Fibroblast of lung (primary cell): ENCODE measurements at regions not wholly inside any gene's neighbourhood (a gene's known extent, or its start where the extent isn't known, plus 50 kb on each side); places are given as distances from the start of the nearest gene placed in this dataset.

Source experiments
- DNase-seq, 2 donors: peaks; one replicate each; pipeline versions ENCODE4 v3.0.0 to v3.0.0-alpha.2; 2010; ENCODE audit warnings: low read depth in 2 of 2
- H2AFZ ChIP-seq: 2 replicates; pipeline ENCODE4 v1.5.1; 2012; ENCODE audit warnings: low read length, control low read depth, inconsistent platforms
- H3K27ac ChIP-seq: 2 replicates; pipeline ENCODE4 v1.5.1; 2011; ENCODE audit warnings: low read length, control low read depth; ENCODE audit not compliant: insufficient read depth
- H3K27me3 ChIP-seq: 2 replicates; pipeline ENCODE4 v1.5.1; 2011; ENCODE audit warnings: mild to moderate bottlenecking, low read length; ENCODE audit not compliant: control insufficient read depth, insufficient read depth
- H3K36me3 ChIP-seq: 2 replicates; pipeline ENCODE4 v1.5.1; 2011; ENCODE audit warnings: low read length; ENCODE audit not compliant: control insufficient read depth, insufficient read depth
- H3K4me1 ChIP-seq: 2 replicates; pipeline ENCODE4 v1.5.1; 2011; ENCODE audit warnings: low read length; ENCODE audit not compliant: control insufficient read depth, insufficient read depth; ENCODE audit errors: extremely low read depth
- H3K4me2 ChIP-seq: 2 replicates; pipeline ENCODE4 v1.5.1; 2011; ENCODE audit warnings: low read length, control low read depth; ENCODE audit not compliant: insufficient read depth; ENCODE audit errors: extremely low read depth
- H3K4me3 ChIP-seq, 4 experiments: fragments of 200-600 bp in 1 of 4; sonication (generic) in 1 of 4; replicated peaks in 1 of 4; 2 replicates each; pipeline ENCODE4 v1.5.1; 2011 to 2016; ENCODE audit warnings: low read length in 4 of 4, low read depth in 3 of 4, mild to moderate bottlenecking in 3 of 4, control low read depth in 2 of 4, inconsistent platforms in 1 of 4, mixed read lengths in 1 of 4; ENCODE audit not compliant: insufficient read depth in 1 of 4; ENCODE audit errors: control extremely low read depth in 1 of 4
- H3K79me2 ChIP-seq: 2 replicates; pipeline ENCODE4 v1.5.1; 2012; ENCODE audit warnings: mild to moderate bottlenecking, low read length, inconsistent platforms; ENCODE audit not compliant: control insufficient read depth, insufficient read depth
- H3K9ac ChIP-seq: 2 replicates; pipeline ENCODE4 v1.5.1; 2011; ENCODE audit warnings: mild to moderate bottlenecking, low read length, control low read depth; ENCODE audit not compliant: insufficient read depth
- H3K9me3 ChIP-seq: 2 replicates; pipeline ENCODE4 v1.5.1; 2012; ENCODE audit warnings: low read depth, low read length; ENCODE audit not compliant: control insufficient read depth, insufficient read depth
- H4K20me1 ChIP-seq: 2 replicates; pipeline ENCODE4 v1.5.1; 2011; ENCODE audit warnings: low read length; ENCODE audit not compliant: control insufficient read depth, insufficient read depth; ENCODE audit errors: extremely low read depth
- EZH2 ChIP-seq: IDR thresholded peaks from 2 replicates; pipeline ENCODE4 v1.5.1; 2012; ENCODE audit warnings: low read length, control low read depth, mild to moderate bottlenecking; ENCODE audit errors: missing control alignments
- TF ChIP-seq, protein P1 (sequence below), 2 donors: IDR thresholded peaks in 1 of 2; conservative IDR thresholded peaks in 1 of 2; 1 replicate in 1 of 2; 2 replicates in 1 of 2; pipeline ENCODE4 v1.5.1; 2011 to 2012; ENCODE audit warnings: low read length in 2 of 2, control low read depth in 1 of 2, inconsistent platforms in 1 of 2, low read depth in 1 of 2, mild to moderate bottlenecking in 1 of 2

DNA sequence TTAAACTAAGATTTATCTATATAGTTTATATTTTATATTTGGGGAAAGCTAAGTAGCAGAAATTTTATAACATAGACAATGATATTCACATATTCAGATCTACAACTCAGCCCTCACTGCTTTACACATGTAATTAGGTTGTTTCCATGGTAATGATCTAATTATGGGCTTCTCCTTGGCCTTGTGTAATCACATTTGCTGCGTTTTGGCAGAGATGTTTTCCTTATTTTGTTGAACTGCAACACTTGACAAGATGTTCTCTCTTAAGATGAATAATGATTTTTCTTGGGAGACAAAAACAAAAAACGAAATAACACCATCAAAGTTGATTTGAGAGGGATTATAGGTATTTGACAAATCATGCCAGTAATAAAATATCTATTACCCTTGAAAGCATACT, 635.6 kb upstream of the TBL1XR1 start:
- Histone ChIP-seq H3K27me3 (no peaks in the 10 kb centered on the region), H3K9me3 (no peaks in the 10 kb centered on the region), H3K4me2 (no peak overlapping the region), H3K79me2 (no peaks in the 10 kb centered on the region), H3K27ac (no peak overlapping the region), H3K4me1 (peaks cover 16% of the 10 kb centered on the region), H2AFZ (no peak overlapping the region), H4K20me1 (no peaks in the 10 kb centered on the region), H3K4me3 (no peak overlapping the region), H3K9ac (no peak overlapping the region), H3K36me3 (no peaks in the 10 kb centered on the region)
- TF ChIP-seq, protein P1, sequence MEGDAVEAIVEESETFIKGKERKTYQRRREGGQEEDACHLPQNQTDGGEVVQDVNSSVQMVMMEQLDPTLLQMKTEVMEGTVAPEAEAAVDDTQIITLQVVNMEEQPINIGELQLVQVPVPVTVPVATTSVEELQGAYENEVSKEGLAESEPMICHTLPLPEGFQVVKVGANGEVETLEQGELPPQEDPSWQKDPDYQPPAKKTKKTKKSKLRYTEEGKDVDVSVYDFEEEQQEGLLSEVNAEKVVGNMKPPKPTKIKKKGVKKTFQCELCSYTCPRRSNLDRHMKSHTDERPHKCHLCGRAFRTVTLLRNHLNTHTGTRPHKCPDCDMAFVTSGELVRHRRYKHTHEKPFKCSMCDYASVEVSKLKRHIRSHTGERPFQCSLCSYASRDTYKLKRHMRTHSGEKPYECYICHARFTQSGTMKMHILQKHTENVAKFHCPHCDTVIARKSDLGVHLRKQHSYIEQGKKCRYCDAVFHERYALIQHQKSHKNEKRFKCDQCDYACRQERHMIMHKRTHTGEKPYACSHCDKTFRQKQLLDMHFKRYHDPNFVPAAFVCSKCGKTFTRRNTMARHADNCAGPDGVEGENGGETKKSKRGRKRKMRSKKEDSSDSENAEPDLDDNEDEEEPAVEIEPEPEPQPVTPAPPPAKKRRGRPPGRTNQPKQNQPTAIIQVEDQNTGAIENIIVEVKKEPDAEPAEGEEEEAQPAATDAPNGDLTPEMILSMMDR (conservative IDR thresholded peaks at IDR 0.05 in 1 of 2, IDR thresholded peaks at IDR 0.05 in 1 of 2; ENCODE audit: low read depth in 1 of 2, low read length in 2 of 2), result no peak
- no peak for TF ChIP-seq EZH2
- no peak for DNase-seq

DNA sequence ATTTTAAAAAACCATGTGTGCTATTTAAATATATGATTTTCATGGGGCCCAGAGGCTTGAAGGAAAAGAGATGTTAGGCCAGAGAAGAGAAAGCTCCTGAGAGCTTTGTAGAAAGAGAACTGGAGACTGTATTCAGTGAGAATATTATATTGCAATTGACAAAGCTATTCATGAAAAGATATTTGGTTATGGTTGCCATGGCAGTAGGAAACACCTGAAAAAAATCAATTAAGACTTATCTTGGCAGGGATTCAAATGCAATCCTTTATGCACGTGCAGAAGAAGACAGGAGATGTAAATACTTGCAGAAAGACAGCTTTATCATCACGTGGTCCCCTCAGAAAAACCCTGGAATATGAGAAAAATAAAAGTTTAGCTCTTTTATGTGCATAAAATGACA, 636.0 kb upstream of the TBL1XR1 start:
- Histone ChIP-seq H3K27me3 (no peaks in the 10 kb centered on the region), H3K4me1 (peaks cover 16% of the 10 kb centered on the region), H3K79me2 (no peaks in the 10 kb centered on the region), H3K4me2 (no peak overlapping the region), H3K36me3 (no peaks in the 10 kb centered on the region), H3K9ac (no peak overlapping the region), H2AFZ (no peak overlapping the region), H3K4me3 (no peak overlapping the region), H3K27ac (no peak overlapping the region), H4K20me1 (no peaks in the 10 kb centered on the region), H3K9me3 (no peaks in the 10 kb centered on the region)
- no peak for TF ChIP-seq EZH2
- TF ChIP-seq, protein P1 (conservative IDR thresholded peaks at IDR 0.05 in 1 of 2, IDR thresholded peaks at IDR 0.05 in 1 of 2; ENCODE audit: low read depth in 1 of 2, low read length in 2 of 2), result no peak
- no peak for DNase-seq

DNA sequence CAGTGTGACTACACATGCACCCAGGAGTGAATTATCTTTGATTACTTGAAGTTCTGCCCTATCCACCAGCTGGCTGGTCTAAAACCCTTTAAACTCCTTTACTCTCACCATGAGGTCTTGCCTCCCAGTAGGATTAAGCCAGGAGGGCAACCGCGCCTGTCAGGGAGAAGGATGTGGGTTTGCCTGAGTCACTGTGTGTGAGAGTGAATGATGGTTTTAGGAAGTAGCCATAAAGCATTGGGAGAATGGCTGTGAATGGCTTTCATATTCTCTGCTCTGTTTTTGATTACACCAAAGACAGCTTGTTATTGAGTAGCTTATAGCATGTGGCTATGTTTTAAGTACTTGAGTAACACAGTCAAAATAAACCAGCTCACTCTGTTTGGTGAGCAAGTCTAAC, 637.7 kb upstream of the TBL1XR1 start:
- Histone ChIP-seq H3K27me3 (no peaks in the 10 kb centered on the region), H3K9ac (no peak overlapping the region), H3K4me2 (no peak overlapping the region)

More for the DNA sequence above, 637.7 kb upstream of the TBL1XR1 start:
- Histone ChIP-seq H3K4me3 (no peak overlapping the region), H3K79me2 (no peaks in the 10 kb centered on the region), H3K27ac (peak overlapping the region; percentile 49), H2AFZ (no peak overlapping the region), H3K4me1 (peaks cover 16% of the 10 kb centered on the region), H4K20me1 (no peaks in the 10 kb centered on the region), H3K36me3 (no peaks in the 10 kb centered on the region), H3K9me3 (no peaks in the 10 kb centered on the region)
- no peak for TF ChIP-seq EZH2
- TF ChIP-seq, protein P1 (conservative IDR thresholded peaks at IDR 0.05 in 1 of 2, IDR thresholded peaks at IDR 0.05 in 1 of 2; ENCODE audit: low read depth in 1 of 2, low read length in 2 of 2), result no peak
- DNase-seq, result peak; percentile 93 to 99
